ENCODE measurements at regions not wholly inside any gene's neighbourhood (a gene's known extent, or its start where the extent isn't known, plus 50 kb on each side); places are given as distances from the start of the nearest gene placed in this dataset.

DNA sequence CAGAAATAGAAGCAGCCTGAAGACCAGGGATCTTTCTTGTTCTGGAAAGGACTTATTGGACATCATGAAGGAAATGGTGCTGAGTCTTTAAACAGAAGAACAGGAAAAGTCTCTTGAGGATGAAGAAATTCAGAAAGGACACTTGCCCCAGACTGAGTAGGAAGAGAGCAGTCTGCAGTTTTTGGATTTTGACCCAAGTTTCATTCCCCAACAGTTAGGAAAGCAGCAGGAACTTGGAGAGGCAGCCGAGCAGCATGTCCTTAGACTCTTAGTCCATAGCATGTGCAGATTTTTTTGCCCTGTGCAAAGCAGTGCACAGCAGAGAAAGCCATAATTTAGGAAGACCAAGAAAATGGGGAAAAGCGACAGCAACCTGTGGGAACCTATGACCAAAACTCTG, 927.2 kb upstream of the AUTS2 start:
- Histone ChIP-seq H3K36me3 (no peaks in the 10 kb centered on the region), H3K9me3 (peaks cover 0 to 4% of the 10 kb centered on the region in 2 donors), H3K27me3 (no peaks in the 10 kb centered on the region), H3K4me1 (no peaks in the 10 kb centered on the region), H3K27ac (no peak overlapping the region), H3K4me3 (no peak overlapping the region)
- DNase-seq (ENCODE audit: low spot score in 2 of 2): no peak
- TF ChIP-seq, protein P1, sequence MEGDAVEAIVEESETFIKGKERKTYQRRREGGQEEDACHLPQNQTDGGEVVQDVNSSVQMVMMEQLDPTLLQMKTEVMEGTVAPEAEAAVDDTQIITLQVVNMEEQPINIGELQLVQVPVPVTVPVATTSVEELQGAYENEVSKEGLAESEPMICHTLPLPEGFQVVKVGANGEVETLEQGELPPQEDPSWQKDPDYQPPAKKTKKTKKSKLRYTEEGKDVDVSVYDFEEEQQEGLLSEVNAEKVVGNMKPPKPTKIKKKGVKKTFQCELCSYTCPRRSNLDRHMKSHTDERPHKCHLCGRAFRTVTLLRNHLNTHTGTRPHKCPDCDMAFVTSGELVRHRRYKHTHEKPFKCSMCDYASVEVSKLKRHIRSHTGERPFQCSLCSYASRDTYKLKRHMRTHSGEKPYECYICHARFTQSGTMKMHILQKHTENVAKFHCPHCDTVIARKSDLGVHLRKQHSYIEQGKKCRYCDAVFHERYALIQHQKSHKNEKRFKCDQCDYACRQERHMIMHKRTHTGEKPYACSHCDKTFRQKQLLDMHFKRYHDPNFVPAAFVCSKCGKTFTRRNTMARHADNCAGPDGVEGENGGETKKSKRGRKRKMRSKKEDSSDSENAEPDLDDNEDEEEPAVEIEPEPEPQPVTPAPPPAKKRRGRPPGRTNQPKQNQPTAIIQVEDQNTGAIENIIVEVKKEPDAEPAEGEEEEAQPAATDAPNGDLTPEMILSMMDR (IDR thresholded peaks at IDR 0.05): no peak
- intact Hi-C loops (cut with DNase I): no loop called here

DNA sequence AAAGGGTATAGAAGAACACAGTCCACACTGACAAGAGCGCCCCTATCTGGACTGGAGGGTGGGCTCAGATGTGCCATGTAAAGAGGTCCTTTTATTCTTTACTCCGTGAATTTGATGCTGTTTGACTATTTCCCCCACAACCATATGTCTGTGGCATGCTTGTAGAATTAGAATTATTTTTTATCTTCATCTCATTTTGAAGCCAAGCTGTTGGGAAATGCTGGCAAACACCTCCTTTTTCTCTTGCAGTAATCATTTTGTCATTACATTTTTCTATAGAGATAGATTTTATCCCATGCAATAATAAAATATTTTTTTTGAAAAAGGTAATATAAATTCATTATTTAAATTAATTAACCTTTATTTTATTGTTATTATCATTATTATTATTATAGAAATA, 926.6 kb upstream of the AUTS2 start:
- Histone ChIP-seq H3K9me3 (peaks cover 0 to 4% of the 10 kb centered on the region in 2 donors), H3K36me3 (no peaks in the 10 kb centered on the region), H3K27ac (no peak overlapping the region), H3K27me3 (no peaks in the 10 kb centered on the region), H3K4me3 (no peak overlapping the region), H3K4me1 (no peaks in the 10 kb centered on the region)
- TF ChIP-seq, protein P1 (IDR thresholded peaks at IDR 0.05): no peak
- intact Hi-C loops (cut with DNase I): no loop called here
- DNase-seq (ENCODE audit: low spot score in 2 of 2): no peak

DNA sequence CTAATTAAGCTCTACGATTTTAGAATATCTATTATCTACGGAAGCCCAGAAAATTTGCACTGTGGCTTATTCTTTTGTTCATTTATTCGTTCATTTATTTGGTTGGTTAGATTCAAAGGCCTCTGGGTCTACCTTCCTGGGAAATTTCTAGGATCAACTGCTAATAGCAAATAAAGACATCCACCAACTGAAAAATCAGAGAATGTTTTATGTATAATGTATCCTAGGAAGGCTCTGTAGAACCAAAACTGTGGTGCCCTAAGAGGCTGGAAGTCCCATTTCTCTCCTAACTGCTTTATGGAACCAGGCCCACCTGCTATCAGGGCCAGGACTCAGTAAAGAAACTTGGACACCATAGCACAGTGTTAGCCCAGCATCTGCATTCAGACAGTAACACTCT, 923.4 kb upstream of the AUTS2 start:
- Histone ChIP-seq H3K27me3 (no peaks in the 10 kb centered on the region), H3K4me1 (no peaks in the 10 kb centered on the region), H3K9me3 (peaks cover 0 to 4% of the 10 kb centered on the region in 2 donors), H3K4me3 (no peak overlapping the region), H3K27ac (no peak overlapping the region), H3K36me3 (no peaks in the 10 kb centered on the region)
- no peak for DNase-seq (ENCODE audit: low spot score in 2 of 2)
- intact Hi-C loops (cut with DNase I): no loop called here
- TF ChIP-seq, protein P1 (IDR thresholded peaks at IDR 0.05): no peak

DNA sequence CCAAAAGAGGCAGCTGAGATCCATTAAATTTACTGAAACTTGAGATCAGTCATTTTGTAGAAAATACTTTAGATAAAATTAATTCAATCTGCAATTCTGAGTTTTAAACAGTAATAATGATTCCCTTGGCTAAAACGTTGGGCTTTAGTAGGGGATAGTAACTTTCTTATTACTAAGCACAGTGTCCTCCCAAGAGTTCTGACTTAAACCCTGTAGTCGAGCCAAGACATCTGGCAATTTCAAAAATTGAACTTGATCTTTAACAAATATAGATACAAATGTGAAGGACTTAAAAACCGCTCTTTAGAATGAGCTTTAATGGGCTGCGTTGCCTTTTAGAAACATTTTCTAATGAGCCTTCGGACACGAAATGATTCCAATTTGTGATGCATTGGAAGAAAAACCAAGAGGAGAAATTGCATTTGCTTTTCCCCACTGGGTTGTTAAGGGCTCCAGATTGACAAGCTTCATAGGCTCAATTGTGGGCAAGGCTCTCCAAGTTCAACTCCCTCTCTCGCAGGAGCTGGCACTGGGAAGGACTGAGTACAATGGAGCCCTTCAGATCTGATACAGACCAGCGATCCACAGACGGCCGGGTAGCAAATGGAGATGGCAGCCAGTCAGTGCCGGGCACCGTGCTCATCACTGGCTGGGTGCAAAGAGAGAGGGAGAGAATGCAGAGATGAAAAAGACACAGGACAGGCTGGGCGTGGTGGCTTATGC, 921.3 kb upstream of the AUTS2 start:
- intact Hi-C loops (cut with DNase I): no loop called here
- H3K4me3 ChIP-seq: no peak overlapping the region
- H3K36me3 ChIP-seq: no peaks in the 10 kb centered on the region
- H3K27me3 ChIP-seq: no peaks in the 10 kb centered on the region
- DNase-seq (ENCODE audit: low spot score in 2 of 2): no peak
- no peak overlapping the region for H3K27ac ChIP-seq
- TF ChIP-seq, protein P1 (IDR thresholded peaks at IDR 0.05): no peak
- peaks cover 0 to 4% of the 10 kb centered on the region in 2 donors for H3K9me3 ChIP-seq
- no peaks in the 10 kb centered on the region for H3K4me1 ChIP-seq

DNA sequence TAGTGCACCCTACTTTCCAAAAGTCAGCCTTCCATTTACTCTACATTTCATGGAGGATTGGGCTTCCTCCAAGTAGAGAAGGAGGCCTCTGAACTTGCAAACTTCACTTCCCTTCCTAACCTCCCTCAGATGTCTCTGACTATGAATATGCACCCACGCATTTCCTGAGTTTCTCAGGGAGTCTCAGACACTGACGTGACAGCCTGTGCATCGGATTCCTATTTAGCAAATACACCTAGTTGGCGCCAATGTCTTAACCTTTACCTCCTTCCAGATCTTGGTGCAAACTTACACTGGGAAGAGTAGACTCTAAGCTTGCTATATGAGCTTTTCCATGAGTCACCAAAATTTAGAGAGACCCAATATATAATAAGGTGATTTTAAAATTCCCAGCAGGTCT, 920.1 kb upstream of the AUTS2 start:
- intact Hi-C loops (cut with DNase I): no loop called here
- Histone ChIP-seq H3K36me3 (no peaks in the 10 kb centered on the region), H3K27me3 (no peaks in the 10 kb centered on the region), H3K4me3 (no peak overlapping the region), H3K4me1 (no peaks in the 10 kb centered on the region), H3K9me3 (peaks cover 0 to 4% of the 10 kb centered on the region in 2 donors), H3K27ac (no peak overlapping the region)
- TF ChIP-seq, protein P1 (IDR thresholded peaks at IDR 0.05): no peak
- no peak for DNase-seq (ENCODE audit: low spot score in 2 of 2)
